IPS-20b (cell line): ENCODE measurements at regions not wholly inside any gene's neighbourhood (a gene's known extent, or its start where the extent isn't known, plus 50 kb on each side); places are given as distances from the start of the nearest gene placed in this dataset.

Experiments
- H3K27ac ChIP-seq: one replicate; pipeline ENCODE4 v1.5.1; 2013; ENCODE audit warnings: low read length
- H3K27me3 ChIP-seq: 2 replicates; pipeline ENCODE4 v1.6.1; 2013; ENCODE audit warnings: mild to moderate bottlenecking, low read length, inconsistent platforms; ENCODE audit not compliant: insufficient read depth
- H3K36me3 ChIP-seq: 2 replicates; pipeline ENCODE4 v1.6.1; 2013; ENCODE audit warnings: low read depth, mild to moderate bottlenecking, inconsistent platforms, low read length, moderate library complexity; ENCODE audit not compliant: insufficient read depth
- H3K4me1 ChIP-seq: 2 replicates; pipeline ENCODE4 v1.6.1; 2013; ENCODE audit warnings: mild to moderate bottlenecking, control low read depth, inconsistent platforms, low read length, moderate library complexity; ENCODE audit not compliant: insufficient read depth
- H3K4me3 ChIP-seq: 2 replicates; pipeline ENCODE4 v1.5.1; 2013; ENCODE audit warnings: mild to moderate bottlenecking, low read length, inconsistent platforms
- H3K9ac ChIP-seq: 2 replicates; pipeline ENCODE4 v1.6.1; 2013; ENCODE audit warnings: low read depth, mild to moderate bottlenecking, inconsistent platforms, low read length, moderate library complexity
- H3K9me3 ChIP-seq: 2 replicates; pipeline ENCODE4 v1.6.1; 2013; ENCODE audit warnings: mild to moderate bottlenecking, low read depth, low read length, inconsistent platforms; ENCODE audit not compliant: insufficient read depth

- no peak overlapping the region for H3K27ac ChIP-seq
- H3K27me3 ChIP-seq: no peaks in the 10 kb centered on the region
- no peaks in the 10 kb centered on the region for H3K36me3 ChIP-seq
- no peaks in the 10 kb centered on the region for H3K9me3 ChIP-seq
- H3K4me1 ChIP-seq: no peaks in the 10 kb centered on the region
- no peak overlapping the region for H3K4me3 ChIP-seq
- H3K9ac ChIP-seq: no peak overlapping the region
Observed at GRCh38 chr2:217703999-217704398, 298.8 kb downstream of the TNS1 start.

- Histone ChIP-seq H3K27ac (no peak overlapping the region), H3K4me1 (no peaks in the 10 kb centered on the region), H3K9ac (no peak overlapping the region), H3K27me3 (no peaks in the 10 kb centered on the region), H3K9me3 (no peaks in the 10 kb centered on the region), H3K36me3 (no peaks in the 10 kb centered on the region), H3K4me3 (no peak overlapping the region)
Observed at GRCh38 chr2:217703102-217703501, 299.7 kb downstream of the TNS1 start.

- Histone ChIP-seq H3K4me3 (no peak overlapping the region), H3K27me3 (no peaks in the 10 kb centered on the region), H3K27ac (no peak overlapping the region), H3K9me3 (no peaks in the 10 kb centered on the region), H3K36me3 (no peaks in the 10 kb centered on the region), H3K9ac (no peak overlapping the region), H3K4me1 (no peaks in the 10 kb centered on the region)
Observed at GRCh38 chr2:217701622-217702021, 301.2 kb downstream of the TNS1 start.

GRCh38 chr2:217698691-217699090 is 304.1 kb downstream of the TNS1 start:
- H3K4me3 ChIP-seq: no peak overlapping the region
- H3K27me3 ChIP-seq: no peaks in the 10 kb centered on the region
- no peak overlapping the region for H3K27ac ChIP-seq
- H3K4me1 ChIP-seq: no peaks in the 10 kb centered on the region
- H3K9ac ChIP-seq: no peak overlapping the region
- H3K9me3 ChIP-seq: no peaks in the 10 kb centered on the region
- no peaks in the 10 kb centered on the region for H3K36me3 ChIP-seq

GRCh38 chr2:217695033-217695520 is 307.7 kb downstream of the TNS1 start:
- H3K4me1 ChIP-seq: no peaks in the 10 kb centered on the region
- no peaks in the 10 kb centered on the region for H3K27me3 ChIP-seq
- H3K9ac ChIP-seq: no peak overlapping the region
- H3K36me3 ChIP-seq: no peaks in the 10 kb centered on the region
- no peak overlapping the region for H3K27ac ChIP-seq
- no peaks in the 10 kb centered on the region for H3K9me3 ChIP-seq
- no peak overlapping the region for H3K4me3 ChIP-seq

- H3K27me3 ChIP-seq: no peaks in the 10 kb centered on the region
- H3K9me3 ChIP-seq: no peaks in the 10 kb centered on the region
- H3K27ac ChIP-seq: no peak overlapping the region
- H3K9ac ChIP-seq: no peak overlapping the region
- no peaks in the 10 kb centered on the region for H3K4me1 ChIP-seq
- no peaks in the 10 kb centered on the region for H3K36me3 ChIP-seq
- no peak overlapping the region for H3K4me3 ChIP-seq
Observed at GRCh38 chr2:217694291-217694690, 308.5 kb downstream of the TNS1 start.

- H3K27ac ChIP-seq: no peak overlapping the region
- H3K9ac ChIP-seq: no peak overlapping the region
- H3K36me3 ChIP-seq: no peaks in the 10 kb centered on the region
- H3K4me1 ChIP-seq: no peaks in the 10 kb centered on the region
- no peaks in the 10 kb centered on the region for H3K9me3 ChIP-seq
- no peaks in the 10 kb centered on the region for H3K27me3 ChIP-seq
- no peak overlapping the region for H3K4me3 ChIP-seq
Observed at GRCh38 chr2:217693363-217693762, 309.4 kb downstream of the TNS1 start.

GRCh38 chr2:217691920-217692666 is 310.7 kb downstream of the TNS1 start:
- no peaks in the 10 kb centered on the region for H3K9me3 ChIP-seq
- H3K36me3 ChIP-seq: no peaks in the 10 kb centered on the region
- no peak overlapping the region for H3K9ac ChIP-seq
- H3K4me1 ChIP-seq: no peaks in the 10 kb centered on the region
- H3K27me3 ChIP-seq: peaks cover 10% of the 10 kb centered on the region; the same call in 1 of the 2 replicates
- no peak overlapping the region for H3K4me3 ChIP-seq
- no peak overlapping the region for H3K27ac ChIP-seq

- Histone ChIP-seq H3K4me1 (no peaks in the 10 kb centered on the region), H3K27ac (no peak overlapping the region), H3K27me3 (peaks cover 14% of the 10 kb centered on the region; the same call in 1 of the 2 replicates), H3K9me3 (no peaks in the 10 kb centered on the region), H3K9ac (no peak overlapping the region), H3K4me3 (no peak overlapping the region), H3K36me3 (no peaks in the 10 kb centered on the region)
Observed at GRCh38 chr2:217691516-217691915, 311.3 kb downstream of the TNS1 start.

GRCh38 chr2:217689053-217689452 is 313.7 kb downstream of the TNS1 start:
- H3K9ac ChIP-seq: no peak overlapping the region
- no peaks in the 10 kb centered on the region for H3K36me3 ChIP-seq
- no peak overlapping the region for H3K27ac ChIP-seq
- no peak overlapping the region for H3K4me3 ChIP-seq
- no peaks in the 10 kb centered on the region for H3K4me1 ChIP-seq
- H3K9me3 ChIP-seq: no peaks in the 10 kb centered on the region
- H3K27me3 ChIP-seq: peaks cover 32% of the 10 kb centered on the region

GRCh38 chr2:217688494-217688893 is 314.3 kb downstream of the TNS1 start:
- Histone ChIP-seq H3K27me3 (peaks cover 32% of the 10 kb centered on the region), H3K27ac (no peak overlapping the region), H3K36me3 (no peaks in the 10 kb centered on the region), H3K4me1 (no peaks in the 10 kb centered on the region), H3K4me3 (no peak overlapping the region), H3K9me3 (no peaks in the 10 kb centered on the region), H3K9ac (no peak overlapping the region)

GRCh38 chr2:217687771-217688170 is 315.0 kb downstream of the TNS1 start:
- no peak overlapping the region for H3K9ac ChIP-seq
- peaks cover 32% of the 10 kb centered on the region for H3K27me3 ChIP-seq
- no peaks in the 10 kb centered on the region for H3K9me3 ChIP-seq
- no peaks in the 10 kb centered on the region for H3K36me3 ChIP-seq
- no peak overlapping the region for H3K4me3 ChIP-seq
- H3K4me1 ChIP-seq: no peaks in the 10 kb centered on the region
- no peak overlapping the region for H3K27ac ChIP-seq
